Rectal smooth muscle tissue (tissue), 1 donor: ENCODE measurements at regions not wholly inside any gene's neighbourhood (a gene's known extent, or its start where the extent isn't known, plus 50 kb on each side); places are given as distances from the start of the nearest gene placed in this dataset.

Experiments
- H3K27ac ChIP-seq: one replicate; pipeline ENCODE4 v1.7.0; 2013; ENCODE audit warnings: low read depth, low read length, inconsistent platforms
- H3K27me3 ChIP-seq: one replicate; pipeline ENCODE4 v1.7.0; 2013; ENCODE audit warnings: low read length; ENCODE audit not compliant: control insufficient read depth, insufficient read depth
- H3K36me3 ChIP-seq: one replicate; pipeline ENCODE4 v1.7.0; 2013; ENCODE audit warnings: low read length; ENCODE audit not compliant: control insufficient read depth, insufficient read depth
- H3K4me1 ChIP-seq: one replicate; pipeline ENCODE4 v1.7.0; 2013; ENCODE audit warnings: low read length; ENCODE audit not compliant: control insufficient read depth, insufficient read depth
- H3K4me3 ChIP-seq: one replicate; pipeline ENCODE4 v1.7.0; 2013; ENCODE audit warnings: low read length
- H3K9ac ChIP-seq: one replicate; pipeline ENCODE4 v1.7.0; 2013; ENCODE audit warnings: low read length

DNA sequence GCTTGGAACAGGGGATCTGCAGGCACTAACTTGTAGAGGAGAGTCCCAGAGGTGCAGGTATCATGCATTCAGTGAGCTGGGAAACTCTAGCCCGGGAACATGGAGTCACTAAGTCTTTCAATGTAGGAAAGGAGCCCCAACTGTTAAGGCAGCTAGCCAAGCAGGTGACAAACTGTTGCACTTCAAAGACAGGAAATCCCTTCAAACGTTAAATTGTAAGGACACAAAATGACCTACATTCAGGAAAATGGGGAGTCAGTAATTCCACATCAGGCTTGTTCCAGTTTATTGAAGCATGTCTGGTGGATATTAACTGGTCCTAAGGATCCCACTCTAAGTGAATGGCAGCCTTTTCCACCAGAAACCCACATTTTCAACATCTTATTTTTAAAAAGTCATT lies 364.5 kb downstream of the MTX2 start:
- no peaks in the 10 kb centered on the region for H3K36me3 ChIP-seq
- no peaks in the 10 kb centered on the region for H3K4me1 ChIP-seq
- no peak overlapping the region for H3K9ac ChIP-seq
- no peaks in the 10 kb centered on the region for H3K27me3 ChIP-seq
- H3K27ac ChIP-seq: no peak overlapping the region
- no peak overlapping the region for H3K4me3 ChIP-seq

- Histone ChIP-seq H3K36me3 (no peaks in the 10 kb centered on the region), H3K9ac (no peak overlapping the region), H3K27me3 (no peaks in the 10 kb centered on the region), H3K4me1 (no peaks in the 10 kb centered on the region), H3K4me3 (no peak overlapping the region), H3K27ac (no peak overlapping the region)
These were observed 367.2 kb downstream of the MTX2 start for GRCh38 chr2:176636401-176636800.

DNA sequence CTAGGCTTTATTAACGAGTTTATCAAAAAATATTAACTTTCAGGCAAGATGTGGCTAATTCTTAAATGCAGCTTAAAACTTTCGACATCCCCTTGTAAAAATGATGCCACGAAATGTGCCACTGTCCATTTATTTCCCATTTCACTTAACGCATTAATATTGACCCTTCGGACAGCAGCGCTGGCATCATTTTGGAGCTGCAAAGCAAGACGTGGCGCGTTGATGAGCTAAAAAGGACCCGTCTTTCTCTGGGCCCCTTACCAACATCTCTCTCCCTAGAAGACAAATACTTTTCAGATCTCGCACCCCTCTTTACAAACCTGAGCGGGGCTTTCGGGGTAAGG lies 367.9 kb downstream of the MTX2 start:
- peak overlapping the region; percentile 73 for H3K4me3 ChIP-seq
- no peaks in the 10 kb centered on the region for H3K36me3 ChIP-seq
- H3K9ac ChIP-seq: no peak overlapping the region
- H3K4me1 ChIP-seq: no peaks in the 10 kb centered on the region
- H3K27me3 ChIP-seq: no peaks in the 10 kb centered on the region
- H3K27ac ChIP-seq: peak overlapping the region; percentile 31

DNA sequence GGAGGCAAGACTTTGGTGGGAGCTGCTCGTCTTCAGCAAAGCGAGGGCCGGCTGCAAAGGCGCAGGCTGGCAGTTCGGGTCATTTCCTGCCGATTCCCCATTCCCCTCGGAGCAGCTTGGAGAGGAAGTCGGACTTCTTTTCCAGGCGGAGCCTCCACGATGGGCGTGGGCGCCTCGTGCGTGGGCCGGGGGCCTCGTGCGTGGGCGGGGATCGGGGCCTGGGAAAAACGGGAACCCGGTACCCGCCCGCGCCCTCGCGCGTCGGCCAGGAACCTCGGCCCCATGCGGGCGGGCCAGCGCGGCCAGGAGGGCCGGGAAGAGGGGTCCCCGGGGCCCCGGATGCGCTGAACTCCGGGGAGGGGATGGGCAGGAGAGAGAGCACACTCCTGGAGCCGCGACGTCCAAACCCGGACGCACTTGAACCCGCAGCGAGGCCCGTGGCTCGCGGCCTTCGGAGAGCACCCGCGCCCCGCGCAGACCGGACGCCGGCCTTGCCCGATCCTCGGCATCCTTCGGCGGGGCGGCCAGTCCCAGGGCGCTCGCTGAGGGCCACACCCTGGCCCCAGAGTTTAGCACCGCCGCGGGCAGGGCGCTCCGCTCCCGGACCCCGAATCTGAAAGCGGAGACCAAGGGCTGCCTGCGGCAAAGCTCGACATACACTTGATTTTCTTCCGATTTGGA lies 368.4 kb downstream of the MTX2 start:
- Histone ChIP-seq H3K4me3 (peak overlapping the region; percentile 73), H3K4me1 (no peaks in the 10 kb centered on the region), H3K27me3 (no peaks in the 10 kb centered on the region), H3K27ac (peak overlapping the region; percentile 31), H3K9ac (no peak overlapping the region), H3K36me3 (no peaks in the 10 kb centered on the region)

GRCh38 chr2:176638167-176639015 lies 369.1 kb downstream of the MTX2 start:
- Histone ChIP-seq H3K4me3 (peak overlapping the region; percentile 73), H3K27me3 (no peaks in the 10 kb centered on the region), H3K27ac (peak overlapping the region; percentile 31), H3K4me1 (no peaks in the 10 kb centered on the region), H3K9ac (no peak overlapping the region), H3K36me3 (no peaks in the 10 kb centered on the region)

GRCh38 chr2:176639016-176639343 lies 369.7 kb downstream of the MTX2 start:
- no peak overlapping the region for H3K27ac ChIP-seq
- no peaks in the 10 kb centered on the region for H3K36me3 ChIP-seq
- no peaks in the 10 kb centered on the region for H3K27me3 ChIP-seq
- no peaks in the 10 kb centered on the region for H3K4me1 ChIP-seq
- no peak overlapping the region for H3K4me3 ChIP-seq
- no peak overlapping the region for H3K9ac ChIP-seq

DNA sequence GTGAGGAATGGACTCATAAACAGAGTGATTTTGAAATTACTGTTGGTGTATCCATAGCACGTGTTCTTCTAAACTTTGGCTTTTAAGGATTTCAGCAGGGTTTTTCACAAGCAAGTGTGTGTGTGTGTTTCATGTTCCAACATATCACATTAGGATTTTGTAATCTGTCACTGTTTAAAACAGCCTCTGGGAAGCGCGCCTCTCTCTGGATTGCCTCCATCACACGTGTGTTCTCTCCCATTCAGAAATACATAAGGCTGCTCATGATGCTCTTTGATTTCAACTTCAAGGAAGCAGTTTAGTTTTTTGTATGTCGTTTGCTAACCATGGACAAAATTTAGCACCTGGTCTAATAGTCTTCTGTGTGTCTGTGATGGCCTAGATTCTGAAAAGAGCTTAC lies 370.4 kb downstream of the MTX2 start:
- no peaks in the 10 kb centered on the region for H3K36me3 ChIP-seq
- no peak overlapping the region for H3K4me3 ChIP-seq
- H3K4me1 ChIP-seq: no peaks in the 10 kb centered on the region
- no peak overlapping the region for H3K9ac ChIP-seq
- no peak overlapping the region for H3K27ac ChIP-seq
- no peaks in the 10 kb centered on the region for H3K27me3 ChIP-seq

DNA sequence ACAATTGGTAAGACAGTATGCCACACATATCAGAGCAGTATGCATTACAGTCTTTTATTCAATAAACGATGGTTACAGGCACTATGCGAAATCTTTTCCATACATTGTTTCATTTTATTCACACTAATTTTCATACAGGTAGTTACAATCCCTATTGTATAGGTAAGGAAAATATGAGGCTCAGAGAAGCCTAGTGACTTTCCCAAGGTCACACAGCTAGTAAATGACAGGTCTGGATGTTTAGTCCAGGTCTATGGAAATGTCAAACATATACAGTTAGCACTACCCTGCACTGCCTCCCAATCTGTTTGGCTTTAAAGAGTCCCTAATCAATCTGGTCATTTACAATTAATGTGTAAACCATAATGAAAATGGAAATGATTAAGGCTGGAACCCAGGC lies 372.2 kb downstream of the MTX2 start:
- Histone ChIP-seq H3K4me1 (no peaks in the 10 kb centered on the region), H3K27me3 (no peaks in the 10 kb centered on the region), H3K27ac (no peak overlapping the region), H3K4me3 (no peak overlapping the region), H3K9ac (no peak overlapping the region), H3K36me3 (no peaks in the 10 kb centered on the region)

GRCh38 chr2:176642074-176642473 lies 372.8 kb downstream of the MTX2 start:
- Histone ChIP-seq H3K9ac (no peak overlapping the region), H3K4me3 (no peak overlapping the region), H3K27me3 (no peaks in the 10 kb centered on the region), H3K27ac (no peak overlapping the region), H3K36me3 (no peaks in the 10 kb centered on the region), H3K4me1 (no peaks in the 10 kb centered on the region)

GRCh38 chr2:176643646-176644045 lies 374.4 kb downstream of the MTX2 start:
- Histone ChIP-seq H3K36me3 (no peaks in the 10 kb centered on the region), H3K4me3 (no peak overlapping the region), H3K9ac (no peak overlapping the region), H3K27ac (no peak overlapping the region), H3K4me1 (no peaks in the 10 kb centered on the region), H3K27me3 (no peaks in the 10 kb centered on the region)

DNA sequence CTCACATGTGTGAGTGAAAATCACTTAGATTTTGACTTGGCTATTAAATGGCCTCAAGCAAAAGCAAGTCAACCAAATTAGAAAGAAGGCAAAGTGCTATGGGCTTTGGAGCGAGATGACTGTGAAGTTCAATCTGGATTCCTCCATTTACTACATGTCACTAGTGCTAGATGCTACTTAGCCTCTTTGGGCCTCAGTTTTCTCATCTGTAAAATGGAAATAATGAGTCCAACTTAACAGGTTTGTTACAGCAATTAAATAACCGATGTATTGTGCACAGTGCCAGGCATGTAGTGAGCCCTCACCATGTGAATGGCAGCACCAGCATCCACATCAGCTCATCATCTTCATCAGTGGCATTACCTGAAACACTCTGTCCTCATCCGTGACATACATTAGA lies 376.3 kb downstream of the MTX2 start:
- no peaks in the 10 kb centered on the region for H3K27me3 ChIP-seq
- no peak overlapping the region for H3K4me3 ChIP-seq
- H3K4me1 ChIP-seq: no peaks in the 10 kb centered on the region
- no peaks in the 10 kb centered on the region for H3K36me3 ChIP-seq
- H3K9ac ChIP-seq: no peak overlapping the region
- no peak overlapping the region for H3K27ac ChIP-seq

GRCh38 chr2:176646033-176646615 lies 376.9 kb downstream of the MTX2 start:
- no peak overlapping the region for H3K27ac ChIP-seq
- no peak overlapping the region for H3K9ac ChIP-seq
- no peaks in the 10 kb centered on the region for H3K36me3 ChIP-seq
- no peaks in the 10 kb centered on the region for H3K4me1 ChIP-seq
- no peaks in the 10 kb centered on the region for H3K27me3 ChIP-seq
- H3K4me3 ChIP-seq: no peak overlapping the region
